ENCODE measurements at regions not wholly inside any gene's neighbourhood (a gene's known extent, or its start where the extent isn't known, plus 50 kb on each side); places are given as distances from the start of the nearest gene placed in this dataset.

GRCh38 chr3:99562990-99563607, 75.3 kb upstream of the COL8A1 start:
- Histone ChIP-seq H3K36me3 (ENCODE audit: insufficient read depth, low read length) (no peaks in the 10 kb centered on the region), H3K27ac (ENCODE audit: low read depth, low read length, poor library complexity, severe bottlenecking) (no peak overlapping the region), H3K9me2 (ENCODE audit: insufficient read depth, low read length) (no peaks in the 10 kb centered on the region), H3K4me1 (ENCODE audit: insufficient read depth, low read length, poor library complexity, severe bottlenecking) (no peaks in the 10 kb centered on the region), H3K79me2 (ENCODE audit: insufficient read depth, low read depth, low read length) (no peaks in the 10 kb centered on the region), H3K4me2 (ENCODE audit: low read length) (no peak overlapping the region), H3K4me3 (ENCODE audit: low read depth, low read length, poor library complexity, severe bottlenecking) (no peak overlapping the region), H2AFZ (ENCODE audit: low read length) (no peak overlapping the region), H3K9me3 (ENCODE audit: low read length) (no peaks in the 10 kb centered on the region), H4K20me1 (ENCODE audit: insufficient read depth, low read length) (no peaks in the 10 kb centered on the region)
- no TSS peak for BruUV-seq (replicated peaks)
- TF ChIP-seq, protein P1, sequence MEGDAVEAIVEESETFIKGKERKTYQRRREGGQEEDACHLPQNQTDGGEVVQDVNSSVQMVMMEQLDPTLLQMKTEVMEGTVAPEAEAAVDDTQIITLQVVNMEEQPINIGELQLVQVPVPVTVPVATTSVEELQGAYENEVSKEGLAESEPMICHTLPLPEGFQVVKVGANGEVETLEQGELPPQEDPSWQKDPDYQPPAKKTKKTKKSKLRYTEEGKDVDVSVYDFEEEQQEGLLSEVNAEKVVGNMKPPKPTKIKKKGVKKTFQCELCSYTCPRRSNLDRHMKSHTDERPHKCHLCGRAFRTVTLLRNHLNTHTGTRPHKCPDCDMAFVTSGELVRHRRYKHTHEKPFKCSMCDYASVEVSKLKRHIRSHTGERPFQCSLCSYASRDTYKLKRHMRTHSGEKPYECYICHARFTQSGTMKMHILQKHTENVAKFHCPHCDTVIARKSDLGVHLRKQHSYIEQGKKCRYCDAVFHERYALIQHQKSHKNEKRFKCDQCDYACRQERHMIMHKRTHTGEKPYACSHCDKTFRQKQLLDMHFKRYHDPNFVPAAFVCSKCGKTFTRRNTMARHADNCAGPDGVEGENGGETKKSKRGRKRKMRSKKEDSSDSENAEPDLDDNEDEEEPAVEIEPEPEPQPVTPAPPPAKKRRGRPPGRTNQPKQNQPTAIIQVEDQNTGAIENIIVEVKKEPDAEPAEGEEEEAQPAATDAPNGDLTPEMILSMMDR (conservative IDR thresholded peaks at IDR 0.05; ENCODE audit: low read length): no peak
- no peak for TF ChIP-seq EZH2phosphoT487 (IDR thresholded peaks at IDR 0.05; ENCODE audit: borderline replicate concordance, low read depth, low read length)
- POLR2A ChIA-PET: no interaction called here
- CTCF ChIA-PET (ENCODE audit: unreplicated experiment): no interaction called here
- intact Hi-C loops (cut with micrococcal nuclease; ENCODE audit: unreplicated experiment): no loop called here
- DNase-seq (ENCODE audit: low spot score): no peak

DNA sequence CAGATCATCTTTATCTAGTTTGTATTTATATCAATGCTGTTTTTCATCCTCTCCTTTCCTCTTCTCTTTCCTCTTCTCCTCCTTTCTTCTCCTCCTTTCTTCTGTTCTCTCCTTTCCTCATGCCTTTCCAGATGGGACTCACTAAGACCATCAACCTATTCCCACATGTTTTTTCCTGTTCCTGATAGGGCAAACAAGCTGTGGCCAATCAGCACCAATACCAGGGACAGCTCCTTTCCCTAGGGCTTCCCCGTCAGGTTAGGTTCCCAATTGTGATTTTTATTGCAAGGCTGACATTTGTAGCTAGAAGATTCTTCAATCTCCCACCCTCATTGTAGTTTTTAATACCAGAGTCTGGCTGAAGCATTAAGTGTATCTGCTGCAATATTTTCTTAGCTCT, 76.3 kb upstream of the COL8A1 start:
- Histone ChIP-seq H3K4me2 (ENCODE audit: low read length) (no peak overlapping the region), H2AFZ (ENCODE audit: low read length) (no peak overlapping the region), H3K9me3 (ENCODE audit: low read length) (no peaks in the 10 kb centered on the region), H3K9me2 (ENCODE audit: insufficient read depth, low read length) (no peaks in the 10 kb centered on the region), H3K4me1 (ENCODE audit: insufficient read depth, low read length, poor library complexity, severe bottlenecking) (no peaks in the 10 kb centered on the region), H3K36me3 (ENCODE audit: insufficient read depth, low read length) (no peaks in the 10 kb centered on the region), H3K27ac (ENCODE audit: low read depth, low read length, poor library complexity, severe bottlenecking) (no peak overlapping the region), H3K79me2 (ENCODE audit: insufficient read depth, low read depth, low read length) (no peaks in the 10 kb centered on the region), H4K20me1 (ENCODE audit: insufficient read depth, low read length) (no peaks in the 10 kb centered on the region), H3K4me3 (ENCODE audit: low read depth, low read length, poor library complexity, severe bottlenecking) (no peak overlapping the region)
- no peak for DNase-seq (ENCODE audit: low spot score)
- intact Hi-C loops (cut with micrococcal nuclease; ENCODE audit: unreplicated experiment): no loop called here
- CTCF ChIA-PET (ENCODE audit: unreplicated experiment): no interaction called here
- no peak for TF ChIP-seq EZH2phosphoT487 (IDR thresholded peaks at IDR 0.05; ENCODE audit: borderline replicate concordance, low read depth, low read length)
- TF ChIP-seq, protein P1 (conservative IDR thresholded peaks at IDR 0.05; ENCODE audit: low read length): no peak
- POLR2A ChIA-PET: no interaction called here
- BruUV-seq (replicated peaks): no TSS peak

DNA sequence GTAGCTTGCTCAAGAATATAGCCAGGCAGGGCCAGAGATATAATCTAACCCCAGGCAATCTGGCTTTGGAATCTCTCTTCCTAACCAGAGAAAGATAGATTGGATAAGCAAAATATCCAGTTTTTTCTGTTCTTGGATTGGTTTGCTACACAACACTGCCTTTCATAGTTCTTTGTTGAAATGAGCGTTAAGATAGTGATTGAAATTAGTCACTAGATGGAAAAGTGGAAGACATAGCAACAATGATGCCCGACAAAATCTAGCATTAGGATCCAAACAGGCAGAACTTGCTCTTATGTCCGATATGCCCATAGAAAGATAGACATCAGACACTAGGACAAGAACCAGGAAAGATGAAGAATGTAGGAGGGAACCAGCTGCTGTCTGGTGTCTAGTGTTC, 77.3 kb upstream of the COL8A1 start:
- no TSS peak for BruUV-seq (replicated peaks)
- TF ChIP-seq, protein P1 (conservative IDR thresholded peaks at IDR 0.05; ENCODE audit: low read length): no peak
- no peak for TF ChIP-seq EZH2phosphoT487 (IDR thresholded peaks at IDR 0.05; ENCODE audit: borderline replicate concordance, low read depth, low read length)
- no peak for DNase-seq (ENCODE audit: low spot score)
- Histone ChIP-seq H3K4me3 (ENCODE audit: low read depth, low read length, poor library complexity, severe bottlenecking) (no peak overlapping the region), H3K27ac (ENCODE audit: low read depth, low read length, poor library complexity, severe bottlenecking) (no peak overlapping the region), H3K4me2 (ENCODE audit: low read length) (no peak overlapping the region), H2AFZ (ENCODE audit: low read length) (no peak overlapping the region), H3K36me3 (ENCODE audit: insufficient read depth, low read length) (no peaks in the 10 kb centered on the region), H4K20me1 (ENCODE audit: insufficient read depth, low read length) (no peaks in the 10 kb centered on the region), H3K4me1 (ENCODE audit: insufficient read depth, low read length, poor library complexity, severe bottlenecking) (no peaks in the 10 kb centered on the region), H3K9me2 (ENCODE audit: insufficient read depth, low read length) (no peaks in the 10 kb centered on the region), H3K79me2 (ENCODE audit: insufficient read depth, low read depth, low read length) (no peaks in the 10 kb centered on the region), H3K9me3 (ENCODE audit: low read length) (no peaks in the 10 kb centered on the region)
- ChIA-PET CTCF (ENCODE audit: unreplicated experiment) (no interaction called here), POLR2A (no interaction called here)
- intact Hi-C loops (cut with micrococcal nuclease; ENCODE audit: unreplicated experiment): no loop called here
